ENCODE measurements at regions not wholly inside any gene's neighbourhood (a gene's known extent, or its start where the extent isn't known, plus 50 kb on each side); places are given as distances from the start of the nearest gene placed in this dataset.

DNA sequence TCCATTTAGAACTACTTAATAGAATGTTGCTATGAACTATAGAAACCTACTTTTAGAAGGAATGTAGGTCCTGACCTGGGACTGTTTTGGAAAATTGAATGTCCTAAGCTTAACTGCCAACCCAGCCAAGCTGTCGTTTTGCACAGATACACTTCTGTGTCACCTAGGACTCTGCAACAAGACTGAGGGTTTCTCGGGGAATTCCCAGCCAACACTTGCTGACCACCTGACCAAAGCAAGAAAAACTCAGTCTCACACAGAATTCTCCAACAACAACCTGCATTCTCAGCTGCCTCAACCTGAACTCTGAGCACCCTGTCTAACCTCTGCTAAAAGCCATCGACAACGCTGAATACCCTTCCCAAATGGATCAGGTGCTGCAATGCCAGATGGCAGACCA, 128.2 kb downstream of the SS18 start:
- Histone ChIP-seq H3K27me3 (ENCODE audit: control insufficient read depth, insufficient read depth, low read length) (peaks cover 9% of the 10 kb centered on the region), H2AK5ac (ENCODE audit: low read depth, low read length) (no peak overlapping the region), H2AK9ac (replicated peaks; ENCODE audit: low read depth, low read length, poor library complexity) (no peak overlapping the region), H2AFZ (replicated peaks; ENCODE audit: low read length, poor library complexity) (no peak overlapping the region), H3K4me3 (ENCODE audit: insufficient read depth, low read depth, low read length) (no peak overlapping the region), H2BK20ac (ENCODE audit: low read depth, low read length) (no peak overlapping the region), H2BK120ac (ENCODE audit: low read depth, low read length) (no peak overlapping the region), H3K4ac (ENCODE audit: low read depth, low read length) (no peak overlapping the region), H3K56ac (ENCODE audit: extremely low read depth, insufficient read depth, low read length) (no peak overlapping the region), H3K4me1 (ENCODE audit: control insufficient read depth, insufficient read depth, low read length) (no peaks in the 10 kb centered on the region), H2BK5ac (ENCODE audit: low read depth, low read length, poor library complexity, severe bottlenecking) (no peak overlapping the region), H4K5ac (ENCODE audit: low read depth, low read length) (no peak overlapping the region), H3K14ac (replicated peaks; ENCODE audit: low read depth, low read length) (no peak overlapping the region), H3K9me3 (ENCODE audit: control insufficient read depth, insufficient read depth, low read length) (no peaks in the 10 kb centered on the region), H3K4me2 (ENCODE audit: low read depth, low read length) (no peak overlapping the region), H3K18ac (ENCODE audit: low read depth, low read length) (no peak overlapping the region), H3K79me1 (ENCODE audit: low read depth in 1 of 2, low read length in 2 of 2) (no peaks in the 10 kb centered on the region), H3K9me1 (ENCODE audit: insufficient read depth, low read length) (no peaks in the 10 kb centered on the region; the same call in 1 of the 2 replicates), H2BK15ac (ENCODE audit: low read depth, low read length) (no peak overlapping the region), H3K27ac (ENCODE audit: insufficient read depth, low read length) (no peak overlapping the region), H3K9ac (ENCODE audit: low read depth, low read length) (no peak overlapping the region), H3K36me3 (ENCODE audit: control insufficient read depth, insufficient read depth, low read length) (no peaks in the 10 kb centered on the region), H4K20me1 (ENCODE audit: insufficient read depth, low read length) (no peaks in the 10 kb centered on the region), H4K91ac (ENCODE audit: insufficient read depth, low read depth, low read length) (no peak overlapping the region), H4K8ac (ENCODE audit: low read depth in 2 of 2, low read length in 2 of 2) (no peak overlapping the region), H3K23ac (ENCODE audit: low read depth, low read length) (no peak overlapping the region)
- intact Hi-C loops (cut with micrococcal nuclease) (no loop called here), in situ Hi-C loops (cut with MboI; ENCODE audit: low sequenced_read_pairs) (no loop called here), dilution Hi-C loops (cut with HindIII; ENCODE audit: low sequenced_read_pairs, unreplicated experiment) (no loop called here)
- WGBS, 2 experiments (ENCODE audit: extremely low coverage in 2 of 2, insufficient read length in 1 of 2): no CpG with 5 or more reads among the region's 4 CpGs
- ChIA-PET POLR2A (ENCODE audit: unreplicated experiment) (no interaction called here), CTCF (no interaction called here)
- no TSS peak for BruUV-seq (replicated peaks)
- no peak for TF ChIP-seq MXI1 (IDR thresholded peaks at IDR 0.05; ENCODE audit: borderline replicate concordance, low read depth, low read length)
- TF ChIP-seq NFE2L2 (IDR thresholded peaks at IDR 0.05; ENCODE audit: low read depth, low read length): no peak
- no peak for TF ChIP-seq CHD1 (IDR thresholded peaks at IDR 0.05; ENCODE audit: low read depth, low read length)
- no peak for TF ChIP-seq SMC3 (IDR thresholded peaks at IDR 0.05; ENCODE audit: low read depth, low read length)
- TF ChIP-seq, protein P1, sequence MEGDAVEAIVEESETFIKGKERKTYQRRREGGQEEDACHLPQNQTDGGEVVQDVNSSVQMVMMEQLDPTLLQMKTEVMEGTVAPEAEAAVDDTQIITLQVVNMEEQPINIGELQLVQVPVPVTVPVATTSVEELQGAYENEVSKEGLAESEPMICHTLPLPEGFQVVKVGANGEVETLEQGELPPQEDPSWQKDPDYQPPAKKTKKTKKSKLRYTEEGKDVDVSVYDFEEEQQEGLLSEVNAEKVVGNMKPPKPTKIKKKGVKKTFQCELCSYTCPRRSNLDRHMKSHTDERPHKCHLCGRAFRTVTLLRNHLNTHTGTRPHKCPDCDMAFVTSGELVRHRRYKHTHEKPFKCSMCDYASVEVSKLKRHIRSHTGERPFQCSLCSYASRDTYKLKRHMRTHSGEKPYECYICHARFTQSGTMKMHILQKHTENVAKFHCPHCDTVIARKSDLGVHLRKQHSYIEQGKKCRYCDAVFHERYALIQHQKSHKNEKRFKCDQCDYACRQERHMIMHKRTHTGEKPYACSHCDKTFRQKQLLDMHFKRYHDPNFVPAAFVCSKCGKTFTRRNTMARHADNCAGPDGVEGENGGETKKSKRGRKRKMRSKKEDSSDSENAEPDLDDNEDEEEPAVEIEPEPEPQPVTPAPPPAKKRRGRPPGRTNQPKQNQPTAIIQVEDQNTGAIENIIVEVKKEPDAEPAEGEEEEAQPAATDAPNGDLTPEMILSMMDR (conservative IDR thresholded peaks at IDR 0.05; ENCODE audit: low read depth, low read length): no peak
- TF ChIP-seq, protein P2, sequence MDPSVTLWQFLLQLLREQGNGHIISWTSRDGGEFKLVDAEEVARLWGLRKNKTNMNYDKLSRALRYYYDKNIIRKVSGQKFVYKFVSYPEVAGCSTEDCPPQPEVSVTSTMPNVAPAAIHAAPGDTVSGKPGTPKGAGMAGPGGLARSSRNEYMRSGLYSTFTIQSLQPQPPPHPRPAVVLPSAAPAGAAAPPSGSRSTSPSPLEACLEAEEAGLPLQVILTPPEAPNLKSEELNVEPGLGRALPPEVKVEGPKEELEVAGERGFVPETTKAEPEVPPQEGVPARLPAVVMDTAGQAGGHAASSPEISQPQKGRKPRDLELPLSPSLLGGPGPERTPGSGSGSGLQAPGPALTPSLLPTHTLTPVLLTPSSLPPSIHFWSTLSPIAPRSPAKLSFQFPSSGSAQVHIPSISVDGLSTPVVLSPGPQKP (IDR thresholded peaks at IDR 0.05; ENCODE audit: borderline replicate concordance, low read depth, low read length): no peak
- no peak for TF ChIP-seq RAD21 (IDR thresholded peaks at IDR 0.05; ENCODE audit: low read length)
- no peak for TF ChIP-seq RCOR1 (IDR thresholded peaks at IDR 0.05; ENCODE audit: insufficient replicate concordance, low read length)
- no peak for TF ChIP-seq BHLHE40 (IDR thresholded peaks at IDR 0.05; ENCODE audit: low read depth, low read length)
- no peak for TF ChIP-seq RFX5 (IDR thresholded peaks at IDR 0.05; ENCODE audit: low read depth, low read length)
- TF ChIP-seq, protein P3, sequence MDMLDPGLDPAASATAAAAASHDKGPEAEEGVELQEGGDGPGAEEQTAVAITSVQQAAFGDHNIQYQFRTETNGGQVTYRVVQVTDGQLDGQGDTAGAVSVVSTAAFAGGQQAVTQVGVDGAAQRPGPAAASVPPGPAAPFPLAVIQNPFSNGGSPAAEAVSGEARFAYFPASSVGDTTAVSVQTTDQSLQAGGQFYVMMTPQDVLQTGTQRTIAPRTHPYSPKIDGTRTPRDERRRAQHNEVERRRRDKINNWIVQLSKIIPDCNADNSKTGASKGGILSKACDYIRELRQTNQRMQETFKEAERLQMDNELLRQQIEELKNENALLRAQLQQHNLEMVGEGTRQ (IDR thresholded peaks at IDR 0.05; ENCODE audit: low read depth, low read length): no peak
- no peak for TF ChIP-seq FOS (IDR thresholded peaks at IDR 0.05; ENCODE audit: low read depth, low read length)
- no peak for TF ChIP-seq MAFK (IDR thresholded peaks at IDR 0.05; ENCODE audit: low read depth, low read length)
- TF ChIP-seq POLR2A (IDR thresholded peaks at IDR 0.05; ENCODE audit: low read depth, low read length): no peak
- TF ChIP-seq CEBPB (IDR thresholded peaks at IDR 0.05; ENCODE audit: low read depth, low read length): no peak
- no peak for TF ChIP-seq MAZ (IDR thresholded peaks at IDR 0.05; ENCODE audit: borderline replicate concordance, low read depth, low read length)
- DNase-seq (no peak), ATAC-seq (ENCODE audit: low read depth) (no peak)

All from IMR-90 (cell line).